Activated CD8-positive, alpha-beta T cell treated with anti-CD3 and anti-CD28 coated beads, Interleukin-2, amount 10 ng/mL, durations not matched to agents 7 days and 5 days (primary cell): ENCODE measurements at regions not wholly inside any gene's neighbourhood (a gene's known extent, or its start where the extent isn't known, plus 50 kb on each side); places are given as distances from the start of the nearest gene placed in this dataset.

ENCODE experiments used
- ATAC-seq: fragments of 150-1000 bp; cut with Tn5 transposase; one replicate; pipeline ENCODE4 v1.10.0; 2021; ENCODE audit warnings: moderate library complexity
- CTCF ChIA-PET: fragments of 350-600 bp; sonication (Branson Sonifier 250); formaldehyde crosslinking; loops from one replicate; lab custom pipeline; 2021; ENCODE audit warnings: antibody characterized with exemption; lab: Charles Lee
- POLR2A ChIA-PET: fragments of 350-600 bp; sonication (Branson Sonifier 250); formaldehyde crosslinking; loops from one replicate; lab custom pipeline; 2021; ENCODE audit warnings: antibody characterized with exemption; lab: Charles Lee
- DNase-seq: peaks from one replicate; pipeline ENCODE4 v3.0.0-alpha.2; 2020
- H3K27ac Mint-ChIP-seq: one replicate; pipeline ENCODE4 v1.8.0; 2021; ENCODE audit warnings: mild to moderate bottlenecking, mixed read lengths
- H3K27me3 Mint-ChIP-seq: one replicate; pipeline ENCODE4 v1.8.0; 2021; ENCODE audit warnings: low read depth, mixed read lengths
- H3K36me3 Mint-ChIP-seq: one replicate; pipeline ENCODE4 v1.8.0; 2021; ENCODE audit warnings: low read depth, mixed read lengths
- H3K4me1 Mint-ChIP-seq: one replicate; pipeline ENCODE4 v1.8.0; 2021; ENCODE audit warnings: low read depth, mixed read lengths
- H3K4me3 Mint-ChIP-seq: one replicate; pipeline ENCODE4 v1.8.0; 2021; ENCODE audit warnings: mild to moderate bottlenecking, mixed read lengths
- H3K9me3 Mint-ChIP-seq: one replicate; pipeline ENCODE4 v1.8.0; 2022; ENCODE audit warnings: mixed read lengths; ENCODE audit not compliant: insufficient read depth

DNA sequence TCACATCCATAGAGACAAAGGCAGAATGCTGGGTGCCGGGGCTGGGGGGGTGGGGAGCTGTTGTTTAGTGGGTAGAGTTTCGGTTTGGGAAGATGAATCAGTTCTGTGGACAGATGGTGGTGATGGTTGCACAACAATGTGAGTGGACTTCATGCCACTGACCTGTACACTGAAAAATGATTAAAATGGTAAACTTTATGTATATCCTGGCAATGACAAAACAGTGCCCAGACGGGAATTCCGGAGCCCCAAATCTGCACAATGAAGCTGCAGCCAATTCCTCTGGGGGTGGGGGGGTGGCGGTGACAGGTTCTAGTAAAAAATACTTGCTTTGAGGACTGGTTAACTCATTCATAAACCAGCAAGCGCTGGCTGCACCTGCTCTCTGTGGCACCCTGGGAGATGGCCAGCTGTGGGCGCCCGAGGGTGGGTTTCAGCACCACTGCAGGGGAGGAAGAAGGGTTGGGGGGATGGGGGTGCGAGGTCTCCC lies 81.8 kb upstream of the HPCAL1 start:
- Mint-ChIP-seq H3K27me3 (no peaks in the 10 kb centered on the region), H3K27ac (no peak overlapping the region), H3K36me3 (no peaks in the 10 kb centered on the region), H3K9me3 (no peaks in the 10 kb centered on the region), H3K4me3 (no peak overlapping the region), H3K4me1 (peaks cover 7% of the 10 kb centered on the region)
- CTCF ChIA-PET = interaction anchor here (1.2 to 1.5 kb wide), 2 partner anchors 189 to 214 kb away, joined by 4 to 5 read pairs; no protein-coding TSS in a partner anchor
- POLR2A ChIA-PET = no interaction called here
- DNase-seq (no peak), ATAC-seq (no peak)

DNA sequence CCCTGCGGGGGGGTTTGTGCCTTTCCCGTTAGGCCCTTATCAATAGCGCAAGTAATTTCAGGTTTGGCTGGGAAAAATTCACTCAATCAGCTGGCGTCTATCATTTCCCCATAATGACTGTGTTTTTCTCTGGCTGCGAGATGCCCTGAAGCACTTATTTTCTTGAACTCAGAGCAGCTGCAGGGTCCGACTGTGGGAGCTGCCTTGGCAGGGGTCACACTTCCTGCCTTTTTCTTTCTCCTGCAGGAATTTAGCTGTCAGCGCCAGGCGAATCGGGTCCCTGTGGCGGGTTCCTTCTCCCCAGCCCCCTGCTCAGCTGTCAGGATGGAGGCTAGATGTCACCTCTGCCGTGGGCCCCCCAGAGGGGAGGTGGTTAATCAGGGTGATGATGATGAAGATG lies 81.3 kb upstream of the HPCAL1 start:
- no peak for ATAC-seq
- no peak for DNase-seq
- POLR2A ChIA-PET = no interaction called here
- CTCF ChIA-PET = interaction anchor here (1.2 to 1.5 kb wide), 2 partner anchors 188 to 213 kb away, joined by 4 to 5 read pairs; no protein-coding TSS in a partner anchor
- Mint-ChIP-seq H3K27me3 (no peaks in the 10 kb centered on the region), H3K4me3 (no peak overlapping the region), H3K4me1 (peaks cover 7% of the 10 kb centered on the region), H3K9me3 (no peaks in the 10 kb centered on the region), H3K36me3 (no peaks in the 10 kb centered on the region), H3K27ac (no peak overlapping the region)

DNA sequence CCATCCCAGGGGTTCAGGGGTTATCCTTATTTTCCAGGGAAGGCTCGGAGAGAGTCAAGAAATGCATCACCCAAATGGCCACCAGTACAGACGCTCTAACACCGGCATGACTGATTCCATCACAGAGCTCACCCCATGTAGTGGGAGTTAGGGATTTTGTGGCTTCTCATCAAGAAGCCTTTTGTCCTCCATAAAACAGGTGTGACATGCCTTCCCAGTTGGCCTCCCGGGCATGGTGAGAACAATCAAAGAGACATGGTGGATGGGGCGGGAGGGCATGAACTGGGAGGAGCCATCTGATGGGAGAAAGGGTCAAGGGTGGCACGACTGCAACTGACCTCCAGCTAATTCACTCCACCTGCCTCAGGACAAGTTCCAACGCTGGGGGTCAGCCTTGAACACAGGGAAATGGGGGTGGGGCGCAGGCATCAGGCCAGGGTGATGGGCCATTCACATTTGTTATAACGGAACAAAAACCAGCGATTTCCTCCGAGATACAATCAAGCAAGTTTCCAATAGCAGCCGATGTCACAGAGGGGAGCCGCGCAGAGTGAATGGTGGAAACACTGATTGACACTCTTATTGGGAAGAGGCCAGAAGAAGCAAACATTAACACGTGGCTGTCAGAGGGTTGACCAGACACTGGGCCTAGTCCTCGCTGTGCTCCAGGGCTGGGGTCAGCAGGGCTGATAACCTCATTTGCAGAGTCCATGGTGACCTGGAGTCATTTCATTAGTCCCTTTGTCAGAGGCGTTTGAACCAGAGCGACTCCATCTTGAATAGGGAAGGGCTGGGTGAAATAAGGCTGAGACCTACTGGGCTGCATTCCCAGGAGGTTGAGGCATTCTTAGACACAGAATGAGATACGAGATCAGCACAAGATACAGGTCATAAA lies 80.5 kb upstream of the HPCAL1 start:
- H3K4me3 Mint-ChIP-seq = no peak overlapping the region
- no peak for DNase-seq
- H3K9me3 Mint-ChIP-seq = no peaks in the 10 kb centered on the region
- ChIA-PET POLR2A (no interaction called here), CTCF (interaction anchor here (1.2 to 1.5 kb wide), 2 partner anchors 187 to 213 kb away, joined by 4 to 5 read pairs; no protein-coding TSS in a partner anchor)
- H3K27ac Mint-ChIP-seq = no peak overlapping the region
- no peaks in the 10 kb centered on the region for H3K36me3 Mint-ChIP-seq
- ATAC-seq = no peak
- no peaks in the 10 kb centered on the region for H3K27me3 Mint-ChIP-seq
- H3K4me1 Mint-ChIP-seq = peaks cover 7% of the 10 kb centered on the region

DNA sequence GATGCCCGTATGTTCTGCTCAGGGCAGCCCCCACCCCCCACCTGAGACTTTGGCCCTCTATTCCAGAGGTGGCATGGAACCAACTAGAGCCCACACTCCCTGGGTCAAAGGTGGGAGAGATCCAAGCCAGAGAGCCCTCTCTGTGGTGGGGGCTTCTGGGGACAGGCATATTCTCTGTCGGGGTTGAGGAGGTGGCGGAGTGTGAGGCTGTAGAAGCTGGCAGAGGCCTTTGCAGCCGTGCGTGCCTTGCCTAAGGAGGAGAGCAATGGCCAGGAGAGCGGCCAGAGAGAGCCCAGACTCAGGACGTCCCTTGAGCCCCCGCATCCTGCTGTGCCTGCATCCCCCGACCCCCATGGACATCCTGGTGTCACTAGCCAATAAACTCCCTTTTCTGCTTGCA lies 79.2 kb upstream of the HPCAL1 start:
- DNase-seq (no peak), ATAC-seq (no peak)
- no peaks in the 10 kb centered on the region for H3K27me3 Mint-ChIP-seq
- CTCF ChIA-PET = no interaction called here
- no peaks in the 10 kb centered on the region for H3K36me3 Mint-ChIP-seq
- no peak overlapping the region for H3K4me3 Mint-ChIP-seq
- H3K9me3 Mint-ChIP-seq = no peaks in the 10 kb centered on the region
- POLR2A ChIA-PET = no interaction called here
- H3K4me1 Mint-ChIP-seq = peaks cover 7% of the 10 kb centered on the region
- H3K27ac Mint-ChIP-seq = no peak overlapping the region

DNA sequence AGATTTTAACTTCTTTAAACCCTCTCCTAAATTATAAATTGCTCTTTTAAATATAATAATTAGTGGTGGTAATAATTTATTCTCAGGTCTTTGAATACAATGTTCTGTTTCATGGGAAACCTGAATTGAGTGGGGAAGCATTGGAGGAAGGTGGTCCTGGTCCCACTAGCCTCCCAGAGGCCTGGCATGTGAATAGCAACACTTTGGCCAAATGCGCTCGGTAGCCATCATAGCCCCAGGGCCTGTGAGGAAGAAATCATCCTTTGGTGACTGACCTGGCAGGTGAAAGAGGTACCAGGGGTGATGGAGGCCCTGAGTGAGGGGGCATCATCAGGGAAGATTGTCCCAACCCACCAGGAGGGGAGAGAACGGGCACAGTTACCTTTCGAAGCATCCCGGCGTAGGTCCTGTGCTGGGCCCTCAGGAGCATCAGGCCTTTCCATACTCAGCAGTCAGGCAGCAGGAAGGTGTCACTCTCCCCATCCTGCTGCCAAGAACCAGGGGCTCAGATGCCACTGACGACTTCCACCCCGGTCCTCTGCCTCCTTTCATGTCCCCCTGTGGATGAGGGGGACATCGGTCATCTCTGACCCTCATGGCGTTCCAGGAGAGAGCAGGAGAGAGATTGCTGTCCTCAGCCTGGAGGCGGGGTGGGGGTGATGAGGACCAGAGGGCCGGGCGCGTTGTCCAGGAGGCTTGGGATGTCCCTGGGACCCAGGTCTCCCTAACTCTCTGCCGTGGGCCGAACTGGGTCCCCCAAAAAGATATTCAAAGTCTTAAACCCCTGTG lies 78.6 kb upstream of the HPCAL1 start:
- Mint-ChIP-seq H3K27ac (no peak overlapping the region), H3K4me1 (peaks cover 7% of the 10 kb centered on the region), H3K27me3 (no peaks in the 10 kb centered on the region), H3K4me3 (no peak overlapping the region), H3K36me3 (no peaks in the 10 kb centered on the region), H3K9me3 (no peaks in the 10 kb centered on the region)
- POLR2A ChIA-PET = no interaction called here
- DNase-seq (no peak), ATAC-seq (no peak)
- CTCF ChIA-PET = no interaction called here

DNA sequence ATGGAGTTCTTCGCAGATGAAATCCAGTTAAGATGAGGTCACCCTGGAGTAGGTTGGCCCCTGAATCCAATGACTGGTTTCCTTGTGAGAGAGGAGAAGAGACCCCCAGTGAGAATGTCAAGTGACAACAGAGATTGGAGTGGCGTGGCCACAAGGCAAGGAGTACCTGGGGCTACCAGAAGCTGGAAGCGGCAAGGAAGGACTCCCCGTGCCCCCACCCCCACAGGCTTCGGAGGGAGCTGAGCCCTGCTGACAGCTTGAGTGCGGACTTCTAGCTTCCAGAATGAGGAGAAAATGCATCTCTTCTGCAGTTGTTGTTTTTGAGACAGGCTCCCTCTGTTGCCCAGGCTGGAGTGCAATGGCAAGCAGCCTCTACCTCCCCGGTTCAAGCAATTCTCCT lies 78.0 kb upstream of the HPCAL1 start:
- Mint-ChIP-seq H3K9me3 (no peaks in the 10 kb centered on the region), H3K4me1 (peaks cover 7% of the 10 kb centered on the region), H3K27me3 (no peaks in the 10 kb centered on the region), H3K27ac (no peak overlapping the region), H3K36me3 (no peaks in the 10 kb centered on the region), H3K4me3 (no peak overlapping the region)
- CTCF ChIA-PET = no interaction called here
- POLR2A ChIA-PET = no interaction called here
- no peak for DNase-seq
- ATAC-seq = no peak

DNA sequence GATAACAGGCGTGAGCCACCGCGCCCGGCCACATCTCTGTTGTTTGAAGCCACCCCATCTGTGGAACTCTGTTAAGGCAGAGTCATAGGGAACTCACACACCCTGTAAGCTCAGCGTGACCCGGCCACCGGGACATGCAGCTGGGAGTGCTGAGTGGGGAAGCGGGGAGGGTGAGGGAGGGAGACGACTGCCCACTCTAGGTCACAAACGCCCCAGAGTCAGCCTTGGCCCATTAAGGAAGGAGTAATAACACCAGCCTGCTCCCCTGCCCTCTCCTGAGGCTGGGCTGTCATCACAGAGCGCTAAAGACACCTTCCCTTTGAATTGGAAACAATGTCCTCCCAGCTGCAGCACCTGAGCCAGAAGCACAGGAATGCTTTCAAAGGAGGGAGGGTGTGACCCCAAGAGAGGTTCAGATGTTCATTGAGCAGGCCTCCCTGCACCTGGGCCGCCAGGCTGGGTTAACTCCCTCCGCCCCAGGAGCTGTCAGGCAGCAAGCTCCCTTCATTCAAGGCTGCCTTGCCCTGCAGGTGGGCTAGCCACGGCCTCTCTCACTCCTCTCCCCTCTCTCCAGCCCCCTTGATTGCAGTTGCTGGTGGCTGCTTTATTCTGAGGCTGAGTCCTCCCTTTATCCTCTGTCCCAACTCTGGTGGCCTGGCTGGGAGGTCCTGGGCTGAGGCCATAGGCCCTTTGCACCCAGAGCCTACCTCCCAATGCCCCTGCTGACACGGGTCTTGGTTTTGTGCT lies 77.2 kb upstream of the HPCAL1 start:
- no peak for DNase-seq
- POLR2A ChIA-PET = no interaction called here
- CTCF ChIA-PET = no interaction called here

DNA sequence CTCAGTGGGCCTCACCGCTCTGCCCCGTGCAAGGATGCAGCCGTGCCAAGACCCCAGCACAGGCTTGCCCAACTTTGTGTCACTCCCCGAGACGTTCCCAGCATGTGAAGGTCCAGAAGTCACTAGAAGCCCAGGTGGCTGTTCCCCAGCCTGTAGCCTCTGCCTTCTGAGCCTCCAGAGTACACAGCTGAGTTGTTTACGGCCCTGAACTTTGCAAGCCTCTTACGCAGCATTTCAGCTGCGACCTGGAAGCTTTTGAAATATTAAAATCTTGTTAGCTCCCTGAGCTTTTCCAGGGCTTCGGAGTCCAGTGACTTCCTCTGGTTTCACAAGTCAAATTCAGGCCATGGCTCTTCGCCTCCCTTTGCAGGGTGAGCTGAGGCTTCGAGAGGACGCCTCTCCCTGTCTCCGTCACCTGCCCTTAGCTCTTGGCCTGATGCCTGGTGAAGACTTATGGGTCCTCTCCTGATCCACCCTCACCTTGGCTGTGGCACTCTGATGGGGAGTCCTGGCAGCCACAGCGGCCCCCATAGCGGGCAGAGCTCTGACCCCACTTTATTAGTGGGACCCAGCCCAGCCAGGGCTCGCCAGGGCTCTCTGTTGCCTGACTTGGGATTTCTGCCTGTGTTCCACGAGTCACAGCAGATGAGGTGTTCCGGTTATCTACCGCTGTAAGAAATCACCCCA lies 76.5 kb upstream of the HPCAL1 start:
- Mint-ChIP-seq H3K36me3 (no peaks in the 10 kb centered on the region), H3K4me1 (peaks cover 7% of the 10 kb centered on the region), H3K9me3 (no peaks in the 10 kb centered on the region), H3K4me3 (no peak overlapping the region), H3K27ac (no peak overlapping the region), H3K27me3 (no peaks in the 10 kb centered on the region)
- POLR2A ChIA-PET = no interaction called here
- DNase-seq (no peak), ATAC-seq (no peak)
- CTCF ChIA-PET = no interaction called here

More for the DNA sequence above, 77.2 kb upstream of the HPCAL1 start:
- Mint-ChIP-seq H3K9me3 (no peaks in the 10 kb centered on the region), H3K4me1 (peaks cover 7% of the 10 kb centered on the region), H3K4me3 (no peak overlapping the region), H3K36me3 (no peaks in the 10 kb centered on the region), H3K27me3 (no peaks in the 10 kb centered on the region), H3K27ac (no peak overlapping the region)
- ATAC-seq = no peak

DNA sequence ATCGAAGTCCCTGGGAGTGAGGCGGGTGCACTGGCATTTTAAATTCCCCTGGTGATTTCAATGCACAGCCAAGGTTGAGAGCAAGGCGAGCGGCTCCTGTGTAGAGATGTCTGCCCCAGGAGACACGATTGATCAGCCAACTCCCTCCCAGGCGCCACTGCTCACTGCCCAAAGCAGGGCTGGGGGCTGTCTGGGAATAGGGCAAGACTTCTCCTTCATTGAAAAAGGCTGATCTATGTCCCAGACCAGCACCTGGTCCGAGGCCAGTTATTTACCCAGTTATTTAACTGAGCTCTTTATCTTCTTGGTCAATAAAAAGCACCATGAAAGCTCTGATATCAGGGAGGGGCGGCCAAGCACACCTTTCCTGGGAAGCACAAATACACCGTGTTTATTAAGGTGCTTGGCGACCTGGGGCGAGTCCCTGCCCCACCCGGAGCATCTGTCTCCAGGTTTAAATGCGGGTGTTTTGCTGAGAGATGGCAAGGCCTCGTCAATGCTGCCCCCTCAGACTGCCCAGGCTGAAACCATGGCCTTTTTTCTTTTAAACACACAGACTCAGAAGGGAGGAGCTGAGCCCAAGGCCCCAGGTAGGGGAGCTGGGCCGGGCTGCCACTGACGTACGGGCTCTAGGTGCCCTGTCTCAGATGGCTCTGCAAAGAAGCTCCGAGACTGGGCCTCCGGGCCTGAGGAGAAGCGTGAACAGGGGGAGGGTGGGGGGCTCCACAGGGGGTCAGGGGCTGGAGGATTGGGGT lies 73.9 kb upstream of the HPCAL1 start:
- Mint-ChIP-seq H3K36me3 (no peaks in the 10 kb centered on the region), H3K9me3 (no peaks in the 10 kb centered on the region), H3K4me3 (no peak overlapping the region), H3K4me1 (no peaks in the 10 kb centered on the region), H3K27me3 (no peaks in the 10 kb centered on the region), H3K27ac (no peak overlapping the region)
- POLR2A ChIA-PET = interaction anchor here (0.5 kb wide), 1 partner anchor 21 kb away, joined by 3 read pairs; no protein-coding TSS in a partner anchor
- DNase-seq (no peak), ATAC-seq (no peak)
- CTCF ChIA-PET = interaction anchor here (0.9 to 2.5 kb wide), 3 partner anchors 75 to 180 kb away, joined by 3 to 10 read pairs (median 3); partner anchors contain the start of gene HPCAL1

DNA sequence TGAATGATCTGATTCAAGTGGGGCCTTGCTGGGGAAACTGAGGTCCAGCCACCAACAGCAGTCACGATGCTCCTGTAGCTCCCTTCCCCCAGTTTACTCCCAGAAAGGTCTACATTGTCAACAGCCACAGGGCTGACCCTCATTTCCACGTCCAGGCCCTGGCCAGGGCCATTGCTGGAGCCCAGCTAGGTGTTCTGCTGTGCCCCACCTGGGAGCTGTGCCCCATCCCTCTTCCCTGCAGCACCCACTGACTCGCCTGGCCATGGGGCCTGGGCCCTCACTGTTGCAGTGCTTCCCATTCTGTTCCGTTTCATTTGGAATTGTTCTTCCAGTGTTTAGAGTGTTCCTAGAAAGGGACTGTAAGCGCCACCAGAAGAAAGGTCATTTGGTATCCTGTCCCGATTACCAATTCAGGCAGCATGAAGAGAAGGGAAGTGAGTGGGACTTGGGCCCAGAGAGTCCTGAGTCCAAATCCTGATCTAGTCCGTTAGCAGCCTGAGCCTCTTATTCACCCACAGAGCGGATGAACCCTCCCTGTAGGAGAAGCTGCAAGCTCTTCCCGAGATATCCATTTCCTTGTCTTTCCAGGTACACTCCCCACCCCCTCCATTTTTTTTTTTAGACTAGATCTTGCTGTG lies 73.1 kb upstream of the HPCAL1 start:
- POLR2A ChIA-PET = interaction anchor here (0.5 kb wide), 1 partner anchor 20 kb away, joined by 3 read pairs; no protein-coding TSS in a partner anchor
- Mint-ChIP-seq H3K36me3 (no peaks in the 10 kb centered on the region), H3K9me3 (no peaks in the 10 kb centered on the region), H3K4me1 (no peaks in the 10 kb centered on the region), H3K27me3 (no peaks in the 10 kb centered on the region), H3K27ac (no peak overlapping the region), H3K4me3 (no peak overlapping the region)
- ATAC-seq (no peak), DNase-seq (no peak)
- CTCF ChIA-PET = interaction anchor here (0.8 to 2.5 kb wide), 3 partner anchors 16 to 179 kb away, joined by 3 to 10 read pairs (median 3); partner anchors contain the start of gene HPCAL1
